Adrenal gland (tissue), 9 donors: ENCODE measurements at regions not wholly inside any gene's neighbourhood (a gene's known extent, or its start where the extent isn't known, plus 50 kb on each side); places are given as distances from the start of the nearest gene placed in this dataset.

Source experiments
- DNase-seq, 7 donors: peaks; one replicate each; pipeline ENCODE4 v3.0.0-alpha.2; 2019 to 2020
- H3K27ac ChIP-seq, 5 donors: fragments of 200-600 bp; sonication (generic) in 4 of 5; 1 replicate in 3 of 5; 2 replicates in 2 of 5; pipeline versions ENCODE4 v1.5.1 to v1.8.0; 2016 to 2020; ENCODE audit warnings: mild to moderate bottlenecking in 1 of 5
- H3K27me3 ChIP-seq: fragments of 200-600 bp; 2 replicates; pipeline ENCODE4 v1.8.0; 2021
- H3K36me3 ChIP-seq, 2 donors: fragments of 200-600 bp; replicated peaks in 1 of 2; 1 replicate in 1 of 2; 2 replicates in 1 of 2; pipeline versions ENCODE4 v1.5.1 to v1.8.0; 2018 to 2022
- H3K4me1 ChIP-seq, 2 donors: fragments of 200-600 bp; replicated peaks in 1 of 2; 1 replicate in 1 of 2; 2 replicates in 1 of 2; pipeline versions ENCODE4 v1.5.1 to v1.8.0; 2018 to 2021
- H3K4me3 ChIP-seq, 4 donors: fragments of 200-600 bp; sonication (generic) in 3 of 4; one replicate each; pipeline ENCODE4 v1.5.1; 2016 to 2018
- H3K9me3 ChIP-seq, 3 donors: fragments of 200-600 bp; sonication (generic) in 1 of 3; replicated peaks in 1 of 3; 1 replicate in 2 of 3; 2 replicates in 1 of 3; pipeline versions ENCODE4 v1.5.1 to v1.8.0; 2016 to 2021
- CTCF ChIP-seq, 6 experiments: fragments of 450-650 bp in 4 of 6; fragments of 200-600 bp in 2 of 6; sonication (generic) in 1 of 6; IDR thresholded peaks; 1 replicate in 5 of 6; 2 replicates in 1 of 6; pipeline versions ENCODE4 v1.5.1 to v1.8.0; 2016 to 2021; ENCODE audit warnings: antibody characterized with exemption in 6 of 6, mild to moderate bottlenecking in 2 of 6, moderate library complexity in 1 of 6
- POLR2A ChIP-seq, 2 donors: fragments of 450-650 bp; IDR thresholded peaks; one replicate each; pipeline ENCODE4 v1.6.1; 2017; ENCODE audit warnings: antibody characterized with exemption in 2 of 2, mild to moderate bottlenecking in 2 of 2, moderate library complexity in 1 of 2
- WGBS, 4 donors: extraction: QIAGEN DNeasy Blood & Tissue Kit in 2 of 4; methylation state at CpG; one replicate each; pipeline versions ENCODE4 v1.1.5 to v1.1.7; 2013 to 2017; 5-methylcytosine and 5-hydroxymethylcytosine counted together
- intact Hi-C, 2 donors: fragments of 100-400 bp; cut with DNase I; formaldehyde crosslinking; loops; one replicate each; pipeline versions ENCODE4 v1.14.1 to v1.15.0; 2022 to 2023
- donor health status: healthy with polysubstance abuse.
- donor health status: Bipolar disorder and iron deficiency.
- donor health status: DM: yes; HTN: yes; CAD: no.
- donor health status: DM: no; HTN: no; CAD: no.
- donor health status: DM: no; HTN: no; CAD: no.

- H3K27me3 ChIP-seq, result no peaks in the 10 kb centered on the region
- no peaks in the 10 kb centered on the region for H3K36me3 ChIP-seq
- DNase-seq, result peak in 1 of 7 donors; percentile 1
- no peaks in the 10 kb centered on the region for H3K9me3 ChIP-seq
- intact Hi-C loops, result no loop called here
- TF ChIP-seq CTCF (IDR thresholded peaks at IDR 0.05) (no peak), POLR2A (IDR thresholded peaks at IDR 0.05) (no peak)
- no peak overlapping the region for H3K27ac ChIP-seq
- H3K4me1 ChIP-seq, result no peaks in the 10 kb centered on the region
- H3K4me3 ChIP-seq, result no peak overlapping the region
Measured at GRCh38 chr7:118747473-118747872, 523.0 kb downstream of the ANKRD7 start.

GRCh38 chr7:118753479-118753878 lies 529.0 kb downstream of the ANKRD7 start:
- Histone ChIP-seq H3K27ac (no peak overlapping the region), H3K4me1 (no peaks in the 10 kb centered on the region), H3K9me3 (no peaks in the 10 kb centered on the region), H3K27me3 (no peaks in the 10 kb centered on the region), H3K4me3 (no peak overlapping the region), H3K36me3 (no peaks in the 10 kb centered on the region)
- intact Hi-C loops, result no loop called here
- TF ChIP-seq CTCF (IDR thresholded peaks at IDR 0.05) (no peak), POLR2A (IDR thresholded peaks at IDR 0.05) (no peak)
- DNase-seq, result no peak
- 90 to 96% (median 93%) methylated on average over 1 of the region's 1 CpG for WGBS, 4 donors

DNA sequence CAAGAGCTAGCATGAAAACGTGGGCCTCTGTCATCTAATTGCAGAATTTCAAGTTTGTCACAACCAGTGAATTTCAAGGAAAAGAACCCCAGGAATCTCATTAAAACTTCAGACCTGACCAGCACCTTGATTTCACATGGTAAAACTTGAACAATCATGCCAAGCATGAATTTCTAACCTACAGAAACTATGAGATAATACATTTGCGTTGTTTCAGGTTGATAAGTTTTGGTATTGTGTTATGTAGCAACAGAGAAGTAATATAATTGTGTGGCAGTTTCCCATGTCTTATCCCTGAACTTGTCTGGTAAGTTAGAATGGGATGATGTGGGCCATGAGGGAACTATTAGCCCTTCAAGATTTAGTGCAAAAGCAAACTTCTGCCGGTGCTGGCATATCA lies 530.1 kb downstream of the ANKRD7 start:
- DNase-seq, result no peak
- Histone ChIP-seq H3K27me3 (no peaks in the 10 kb centered on the region), H3K4me1 (no peaks in the 10 kb centered on the region), H3K4me3 (no peak overlapping the region), H3K36me3 (no peaks in the 10 kb centered on the region), H3K27ac (no peak overlapping the region), H3K9me3 (no peaks in the 10 kb centered on the region)
- intact Hi-C loops, result no loop called here
- WGBS, 4 donors, result 72 to 82% (median 74%) methylated on average over 3 of the region's 3 CpGs
- TF ChIP-seq CTCF (IDR thresholded peaks at IDR 0.05) (no peak), POLR2A (IDR thresholded peaks at IDR 0.05) (no peak)

DNA sequence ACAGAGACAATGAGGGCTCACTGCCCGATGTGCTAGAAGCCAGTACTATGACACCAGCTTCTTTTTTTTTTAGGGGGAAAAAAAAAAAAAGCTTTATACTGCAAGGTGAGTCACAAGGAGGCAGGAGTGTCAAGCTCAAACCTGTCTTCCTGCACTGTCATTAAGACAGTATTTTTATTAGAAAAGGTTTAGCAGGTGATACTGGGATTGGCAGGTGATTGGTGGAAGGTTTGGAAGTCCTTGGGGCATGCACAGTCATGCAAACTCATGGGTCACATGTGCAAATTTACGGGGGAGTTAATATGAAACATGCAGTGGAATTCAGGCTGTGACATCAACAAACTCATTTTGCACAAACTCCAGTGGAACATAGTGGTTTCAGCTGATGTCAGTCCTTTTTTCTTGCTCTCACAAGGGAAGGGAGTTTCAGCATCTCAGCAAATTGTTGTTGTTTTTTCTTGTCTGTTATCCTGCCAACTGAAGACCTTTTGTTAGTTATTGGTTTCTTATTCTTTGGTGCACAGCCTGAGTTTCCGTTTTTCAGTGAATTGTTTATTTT lies 530.6 kb downstream of the ANKRD7 start:
- WGBS, 4 donors, result 57 to 70% (median 67%) methylated on average over 3 of the region's 3 CpGs
- DNase-seq, result no peak
- Histone ChIP-seq H3K36me3 (no peaks in the 10 kb centered on the region), H3K4me1 (no peaks in the 10 kb centered on the region), H3K9me3 (no peaks in the 10 kb centered on the region), H3K4me3 (no peak overlapping the region), H3K27ac (no peak overlapping the region), H3K27me3 (no peaks in the 10 kb centered on the region)
- TF ChIP-seq CTCF (IDR thresholded peaks at IDR 0.05), result no peak
- no peak for TF ChIP-seq POLR2A (IDR thresholded peaks at IDR 0.05)
- intact Hi-C loops, result no loop called here
